HepG2 (cell line): ENCODE measurements at regions not wholly inside any gene's neighbourhood (a gene's known extent, or its start where the extent isn't known, plus 50 kb on each side); places are given as distances from the start of the nearest gene placed in this dataset.

Experiments
- ATAC-seq: fragments of 200-7000 bp; cut with Tn5 transposase; 3 replicates; pipeline ENCODE4 v1.9.1; 2020; ENCODE audit warnings: mild to moderate bottlenecking, moderate library complexity
- BruUV-seq: library from RNA; stranded (reverse); fragments of 400-500 nt; replicated peaks from 2 replicates; lab custom pipeline; 2021; lab: Mats Ljungman, UMichigan
- CTCF ChIA-PET: fragments of 300-600 bp; formaldehyde crosslinking; extraction: SDS; loops from one replicate; lab custom pipeline; 2021; ENCODE audit warnings: low total read pairs, inconsistent platforms, low intra/inter-chr PET ratio; lab: Yijun Ruan, JAX
- POLR2A ChIA-PET: fragments of 350-600 bp; sonication (Branson Sonifier 250); formaldehyde crosslinking; loops from one replicate; lab custom pipeline; 2020; ENCODE audit warnings: antibody characterized with exemption, inconsistent platforms; lab: Yijun Ruan, JAX
- DNase-seq: peaks from one replicate; pipeline ENCODE4 v3.0.0-alpha.2; 2015; ENCODE audit warnings: low spot score
- FAIRE-seq: peaks from 3 replicates; lab custom pipeline; 2011; peaks lifted over from hg19 to GRCh38; lab: Jason Lieb, UNC
- H2AFZ ChIP-seq: one replicate; pipeline ENCODE4 v1.6.1; 2011; ENCODE audit warnings: low read length, inconsistent platforms
- H3K27ac ChIP-seq: fragments of 300-600 bp; 3 replicates; pipeline ENCODE4 v1.8.0; 2011; ENCODE audit warnings: mixed run types, mild to moderate bottlenecking, mixed read lengths, low read length, inconsistent platforms; ENCODE audit not compliant: insufficient read depth; ENCODE audit errors: extremely low read length
- H3K27me3 ChIP-seq, 2 experiments: fragments of 200-600 bp in 1 of 2; 2 replicates in 1 of 2; 3 replicates in 1 of 2; pipeline versions ENCODE4 v1.6.0 to v1.8.0; 2011; ENCODE audit warnings: low read length in 2 of 2, mild to moderate bottlenecking in 2 of 2, moderate library complexity in 2 of 2, inconsistent platforms in 1 of 2; ENCODE audit not compliant: insufficient read depth in 2 of 2, control insufficient read depth in 1 of 2
- H3K36me3 ChIP-seq, 2 experiments: fragments of 200-600 bp in 1 of 2; replicated peaks in 1 of 2; 2 replicates in 1 of 2; 3 replicates in 1 of 2; pipeline versions ENCODE4 v1.5.1 to v1.8.0; 2011; ENCODE audit warnings: low read length in 2 of 2, inconsistent platforms in 1 of 2; ENCODE audit not compliant: insufficient read depth in 2 of 2, control insufficient read depth in 1 of 2
- H3K4me1 ChIP-seq: 2 replicates; pipeline ENCODE4 v1.5.1; 2012; ENCODE audit warnings: low read length, inconsistent platforms; ENCODE audit not compliant: insufficient read depth
- H3K4me2 ChIP-seq: 2 replicates; pipeline ENCODE4 v1.6.0; 2011; ENCODE audit warnings: low read depth, low read length, inconsistent platforms
- H3K4me3 ChIP-seq, 3 experiments: fragments of 200-600 bp in 1 of 3; sonication (generic), shearing (Covaris generic) in 1 of 3; replicated peaks in 1 of 3; 2 replicates each; pipeline ENCODE4 v1.5.1; 2011 to 2016; ENCODE audit warnings: low read length in 3 of 3, inconsistent platforms in 2 of 3, low read depth in 2 of 3, mild to moderate bottlenecking in 2 of 3, control low read depth in 1 of 3, mixed read lengths in 1 of 3; ENCODE audit not compliant: insufficient read depth in 1 of 3
- H3K79me2 ChIP-seq: one replicate; pipeline ENCODE4 v1.6.1; 2011; ENCODE audit warnings: low read length, inconsistent platforms; ENCODE audit not compliant: insufficient read depth
- H3K9ac ChIP-seq: 2 replicates; pipeline ENCODE4 v1.6.0; 2011; ENCODE audit warnings: mild to moderate bottlenecking, low read depth, low read length, inconsistent platforms; ENCODE audit not compliant: insufficient read depth
- H3K9me3 ChIP-seq: 2 replicates; pipeline ENCODE4 v1.5.1; 2012; ENCODE audit warnings: mild to moderate bottlenecking, low read length
- H4K20me1 ChIP-seq: 2 replicates; pipeline ENCODE4 v1.6.0; 2011; ENCODE audit warnings: inconsistent platforms, mild to moderate bottlenecking, low read length, moderate library complexity; ENCODE audit not compliant: insufficient read depth
- ATM ChIP-seq: fragments of 450-650 bp; IDR thresholded peaks from 2 replicates; pipeline ENCODE4 v1.7.1; 2017; ENCODE audit warnings: mild to moderate bottlenecking, borderline replicate concordance
- BRCA1 ChIP-seq: sonication (generic); formaldehyde crosslinking; IDR thresholded peaks from 2 replicates; pipeline ENCODE4 v1.4.0; 2020; ENCODE audit warnings: missing genetic modification reagents
- CEBPG ChIP-seq: IDR thresholded peaks from 2 replicates; pipeline ENCODE4 v1.6.1; 2016
- FOXK2 ChIP-seq: fragments of 450-650 bp; IDR thresholded peaks from 2 replicates; pipeline ENCODE4 v1.6.1; 2016
- GPN1 ChIP-seq: sonication (generic); formaldehyde crosslinking; IDR thresholded peaks from 2 replicates; pipeline ENCODE4 v1.5.1; 2020; ENCODE audit warnings: missing genetic modification reagents, borderline replicate concordance
- KLF16 ChIP-seq, 2 experiments: sonication (generic) in 1 of 2; formaldehyde crosslinking in 1 of 2; IDR thresholded peaks; 2 replicates each; pipeline versions ENCODE4 v1.6.1 to v1.8.0; 2016 to 2023; ENCODE audit warnings: missing genetic modification reagents in 2 of 2, missing compliant biosample characterization in 1 of 2
- MED1 ChIP-seq: sonication (generic); formaldehyde crosslinking; IDR thresholded peaks from 2 replicates; pipeline ENCODE4 v1.4.0; 2020; ENCODE audit warnings: missing genetic modification reagents
- MTF1 ChIP-seq: sonication (generic); formaldehyde crosslinking; IDR thresholded peaks from 2 replicates; pipeline ENCODE4 v1.5.0; 2020; ENCODE audit warnings: missing genetic modification reagents
- PCBP2 ChIP-seq: fragments of 200-400 bp; formaldehyde crosslinking; optimal IDR thresholded peaks from 2 replicates; pipeline ENCODE3; 2018; ENCODE audit warnings: low read length, low read depth; ENCODE audit not compliant: poor library complexity, severe bottlenecking
- PHF20 ChIP-seq: sonication (generic); formaldehyde crosslinking; IDR thresholded peaks from 2 replicates; pipeline ENCODE4 v1.5.0; 2020; ENCODE audit warnings: mild to moderate bottlenecking, missing genetic modification reagents
- RARA ChIP-seq: IDR thresholded peaks from 2 replicates; pipeline ENCODE4 v1.6.1; 2016; ENCODE audit warnings: missing genetic modification reagents, missing compliant biosample characterization
- STAT5B ChIP-seq: sonication (generic); formaldehyde crosslinking; IDR thresholded peaks from 2 replicates; pipeline ENCODE4 v1.4.0; 2020; ENCODE audit warnings: missing genetic modification reagents
- ZBTB43 ChIP-seq: sonication (generic); formaldehyde crosslinking; conservative IDR thresholded peaks from 2 replicates; pipeline ENCODE4 v1.4.0; 2020; ENCODE audit warnings: missing genetic modification reagents
- ZBTB44 ChIP-seq: sonication (generic); formaldehyde crosslinking; IDR thresholded peaks from 2 replicates; pipeline ENCODE4 v1.4.0; 2020; ENCODE audit warnings: missing genetic modification reagents
- ZNF781 ChIP-seq: sonication (generic); formaldehyde crosslinking; IDR thresholded peaks from 2 replicates; pipeline ENCODE4 v1.5.1; 2020; ENCODE audit warnings: borderline replicate concordance, mild to moderate bottlenecking, missing genetic modification reagents; ENCODE audit errors: not compliant biosample characterization
- in situ Hi-C: cut with HindIII; loops from 2 replicates; pipeline ENCODE4 v1.10.0; 2017; ENCODE audit warnings: low pct_unique_long_range_greater_than_20kb; ENCODE audit not compliant: extremely low pct_ligation_motif_present
- intact Hi-C: fragments of 100-400 bp; cut with micrococcal nuclease; formaldehyde crosslinking; loops from one replicate; pipeline ENCODE4 v1.10.0; 2022; ENCODE audit not compliant: unreplicated experiment

GRCh38 chr6:4311976-4312860 is 176.8 kb upstream of the ECI2 start:
- Histone ChIP-seq H3K4me1 (no peaks in the 10 kb centered on the region), H4K20me1 (no peaks in the 10 kb centered on the region), H3K79me2 (no peaks in the 10 kb centered on the region), H3K27ac (no peak overlapping the region), H3K27me3 (peaks cover 0 to 14% of the 10 kb centered on the region in 2 experiments; a peak in 2 of 5 replicates), H2AFZ (no peak overlapping the region), H3K4me2 (no peak overlapping the region), H3K36me3 (no peaks in the 10 kb centered on the region), H3K4me3 (no peak overlapping the region), H3K9ac (no peak overlapping the region), H3K9me3 (peaks cover 26% of the 10 kb centered on the region; the same call in 1 of the 2 replicates)
- no peak for ATAC-seq
- ChIA-PET CTCF (no interaction called here), POLR2A (no interaction called here)
- in situ Hi-C loops, result no loop called here
- TF ChIP-seq KLF16 (CRISPR knock-in tag; IDR thresholded peaks at IDR 0.05), result no peak
- TF ChIP-seq ATM, result no peak
- TF ChIP-seq MTF1 (CRISPR knock-in tag), result no peak
- TF ChIP-seq BRCA1 (CRISPR knock-in tag), result no peak
- TF ChIP-seq ZNF781 (CRISPR knock-in tag), result no peak
- TF ChIP-seq GPN1 (CRISPR knock-in tag), result no peak
- no peak for TF ChIP-seq MED1 (CRISPR knock-in tag)
- TF ChIP-seq FOXK2, result no peak
- no peak for TF ChIP-seq CEBPG (CRISPR knock-in tag)
- no peak for TF ChIP-seq ZBTB44 (CRISPR knock-in tag)
- no peak for TF ChIP-seq PCBP2
- no peak for TF ChIP-seq PHF20 (CRISPR knock-in tag)
- TF ChIP-seq ZBTB43 (CRISPR knock-in tag), result no peak
- no peak for TF ChIP-seq RARA (CRISPR knock-in tag)
- no peak for TF ChIP-seq STAT5B (CRISPR knock-in tag)
- no TSS peak for BruUV-seq
- DNase-seq, result no peak
- FAIRE-seq, result no peak
- intact Hi-C loops, result loop anchor here (5.0 to 10.0 kb wide), 2 partner anchors 645 to 723 kb away; no protein-coding TSS in a partner anchor
